HG03135 (cell line): ENCODE measurements at regions not wholly inside any gene's neighbourhood (a gene's known extent, or its start where the extent isn't known, plus 50 kb on each side); places are given as distances from the start of the nearest gene placed in this dataset.

Experiments used
- ATAC-seq: cut with Tn5 transposase; IDR thresholded peaks from one replicate; pipeline ENCODE4 v1.9.1; 2021; ENCODE audit warnings: mild to moderate bottlenecking, moderate library complexity; ENCODE audit not compliant: unreplicated experiment

DNA sequence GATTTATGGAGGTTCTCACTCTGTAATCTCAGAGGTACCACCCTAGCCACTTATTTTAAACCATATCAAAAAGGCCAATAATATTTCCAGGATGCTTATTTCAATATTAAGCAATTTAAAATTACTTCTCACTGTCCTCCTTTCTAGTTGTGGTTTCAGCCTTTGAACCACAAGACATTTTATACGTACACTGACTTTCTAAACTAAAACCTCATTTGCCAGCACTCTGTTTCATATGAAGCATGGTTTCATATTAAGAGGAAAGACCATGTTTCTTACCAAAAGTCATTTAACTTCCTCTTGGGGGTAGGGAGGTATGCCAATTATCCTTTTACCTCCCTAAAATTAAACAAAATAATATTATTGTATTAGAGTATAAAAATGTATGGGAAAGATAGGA is 399.8 kb downstream of the CDH7 start:
- no peak for ATAC-seq

DNA sequence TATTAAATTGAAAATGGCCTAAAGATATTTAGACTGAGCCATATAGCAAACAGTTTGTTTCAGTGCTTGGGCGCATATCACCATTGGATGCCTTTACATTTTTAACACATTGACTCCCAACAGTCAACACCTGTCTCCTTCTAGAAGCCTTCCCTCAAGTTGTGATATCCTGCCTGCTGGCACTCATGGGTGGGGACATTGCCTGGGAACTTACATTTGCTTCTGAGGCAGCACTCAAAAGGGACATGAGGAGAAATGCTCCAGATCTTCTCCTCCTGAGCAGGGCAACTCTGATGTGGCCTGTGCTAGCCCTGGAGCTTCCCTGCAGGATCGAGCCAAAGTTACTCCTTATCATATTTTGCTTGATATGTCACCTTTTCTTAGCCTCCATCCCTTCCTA is 392.2 kb downstream of the CDH7 start:
- no peak for ATAC-seq

DNA sequence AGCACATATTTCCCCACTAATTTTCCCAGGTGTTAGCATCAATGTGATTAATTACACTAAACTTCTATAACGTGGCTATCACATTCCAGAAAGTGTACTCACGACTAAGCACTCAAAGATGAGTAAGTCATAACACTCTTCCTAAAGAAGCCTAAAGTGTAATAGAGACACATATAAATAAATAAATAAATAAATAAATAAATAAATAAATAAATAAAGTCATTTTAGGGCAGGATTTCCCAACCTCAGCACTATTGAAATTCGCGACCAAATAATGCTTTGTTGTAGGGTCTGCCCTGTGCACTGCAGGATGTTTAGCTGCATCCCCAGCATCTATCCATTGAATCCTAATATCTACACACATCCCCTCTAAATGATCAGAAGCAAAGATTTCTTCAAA is 390.9 kb downstream of the CDH7 start:
- no peak for ATAC-seq

DNA sequence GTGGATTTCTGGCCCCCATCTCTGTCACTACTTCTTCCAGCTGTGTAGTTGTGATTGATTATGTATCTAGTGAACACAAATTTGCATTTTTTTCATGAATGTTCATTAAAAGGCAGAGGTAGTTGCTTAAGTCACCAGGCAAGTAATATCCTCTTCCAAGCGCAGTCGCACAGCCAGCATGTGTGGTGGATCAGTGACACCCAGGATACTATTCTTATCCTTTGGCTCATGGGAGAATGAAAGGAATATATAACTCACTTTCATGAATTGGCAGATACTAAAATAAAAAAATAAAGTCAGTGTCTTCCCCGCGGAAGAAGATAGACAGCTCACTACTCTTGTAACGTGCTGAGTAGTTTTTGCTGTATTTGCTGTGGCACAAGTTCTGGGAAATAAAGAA is 387.8 kb downstream of the CDH7 start:
- ATAC-seq, result no peak

DNA sequence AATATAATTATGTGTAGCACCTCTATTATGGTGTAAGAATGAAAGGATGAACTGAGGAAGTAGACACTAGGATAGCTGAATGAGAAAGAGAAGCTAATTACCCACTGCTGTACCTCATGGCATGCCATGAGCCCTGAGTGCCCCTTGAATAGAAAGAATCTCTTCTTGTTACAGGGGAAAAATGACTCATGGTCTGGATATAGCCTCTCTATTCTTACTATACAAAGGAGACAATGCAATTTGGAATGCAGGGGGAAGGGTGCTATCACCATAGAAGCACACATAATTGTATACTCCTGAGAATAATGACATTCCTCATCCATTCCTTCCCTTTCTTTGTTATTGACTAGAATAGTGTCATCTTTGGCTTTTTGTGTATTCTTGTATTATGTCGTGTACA is 385.2 kb downstream of the CDH7 start:
- ATAC-seq, result no peak

DNA sequence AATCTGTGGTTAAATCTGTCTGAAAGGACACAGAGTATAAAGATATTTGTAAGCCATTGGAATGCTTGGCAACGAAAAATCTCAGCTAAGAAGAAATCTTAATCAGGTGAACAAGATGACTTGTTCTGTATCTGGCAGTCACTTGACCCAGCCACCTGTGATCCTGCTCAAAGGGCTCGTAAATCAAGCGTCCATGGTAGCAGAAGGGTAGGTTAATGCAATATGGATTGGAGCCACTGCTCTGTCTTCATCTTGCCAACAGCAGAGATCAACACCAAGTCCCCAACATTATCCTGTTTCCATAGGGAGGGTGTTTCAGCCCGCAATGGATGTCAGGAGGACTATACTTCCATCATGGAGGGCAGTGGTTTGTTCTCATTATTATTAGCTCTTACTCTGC is 378.4 kb downstream of the CDH7 start:
- ATAC-seq, result no peak

DNA sequence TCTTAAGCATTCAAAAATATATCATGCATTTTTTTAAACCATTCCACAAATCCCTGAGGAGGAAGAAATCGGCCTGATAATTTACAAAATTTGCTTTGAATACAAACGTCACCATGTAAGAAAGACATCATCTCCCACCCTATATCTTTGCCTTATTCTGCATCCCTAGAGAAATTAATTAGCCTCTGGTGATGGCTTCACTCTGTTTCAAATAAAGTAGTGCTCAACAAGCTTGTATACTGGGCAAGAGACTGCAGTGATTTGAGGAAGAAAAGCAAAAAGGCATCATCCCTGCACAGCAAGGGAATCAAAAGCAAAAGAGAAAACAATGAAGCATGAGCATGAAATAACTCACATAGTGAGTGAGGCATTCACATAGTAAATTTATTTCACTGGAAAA is 375.5 kb downstream of the CDH7 start:
- no peak for ATAC-seq

DNA sequence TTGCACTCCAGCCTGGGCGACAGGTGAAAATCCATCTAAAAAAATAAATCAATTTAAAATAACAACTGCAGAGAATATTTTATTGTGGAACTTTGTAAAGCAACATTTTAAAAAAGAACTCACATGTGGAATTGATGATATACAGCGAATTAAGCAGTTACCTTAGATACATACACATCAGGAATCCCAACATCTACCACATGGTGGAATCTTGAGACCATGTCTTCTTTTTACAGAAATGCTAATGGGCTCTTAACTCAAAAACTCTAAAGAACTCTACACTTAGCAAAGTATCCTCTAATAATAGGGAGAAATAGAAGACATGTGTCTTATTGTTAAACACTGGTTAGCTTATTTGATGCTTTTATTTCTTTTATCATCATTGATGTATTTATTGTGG is 373.6 kb downstream of the CDH7 start:
- ATAC-seq, result no peak

DNA sequence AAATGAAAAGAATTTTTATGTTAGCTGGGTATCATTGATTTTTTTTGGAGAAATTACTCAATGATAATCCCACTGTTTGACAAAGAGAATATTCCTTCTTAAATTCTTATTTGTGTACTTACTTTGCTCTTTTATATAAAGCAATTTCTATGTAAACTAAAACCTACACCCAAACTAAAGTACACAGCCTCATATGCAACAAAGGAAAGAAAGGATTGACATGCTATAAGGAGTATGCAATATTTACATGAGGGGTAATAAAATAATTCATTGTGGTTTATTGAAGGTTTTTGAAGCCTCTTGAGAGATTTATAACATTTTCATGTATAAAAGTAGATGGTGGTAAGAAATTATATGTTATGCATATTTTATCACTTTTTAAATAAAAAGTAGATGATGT is 368.5 kb downstream of the CDH7 start:
- no peak for ATAC-seq

DNA sequence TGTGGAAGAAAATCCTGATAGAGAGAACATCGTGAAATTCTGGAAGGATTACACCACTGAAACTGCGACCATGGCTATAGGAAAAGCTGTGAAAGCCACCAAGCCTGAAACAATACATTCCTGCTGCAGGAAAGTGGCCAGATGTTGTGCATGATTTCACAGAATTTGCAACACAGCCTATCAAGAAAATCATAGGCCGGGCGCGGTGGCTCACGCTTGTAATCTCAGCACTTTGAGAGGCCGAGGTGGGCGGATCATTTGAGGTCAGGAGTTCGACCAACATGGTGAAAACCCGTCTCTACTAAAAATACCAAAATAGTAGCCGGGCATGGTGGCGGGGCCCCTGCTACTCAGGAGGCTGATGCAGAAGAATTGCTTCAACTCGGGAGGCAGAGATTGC is 360.2 kb downstream of the CDH7 start:
- no peak for ATAC-seq

DNA sequence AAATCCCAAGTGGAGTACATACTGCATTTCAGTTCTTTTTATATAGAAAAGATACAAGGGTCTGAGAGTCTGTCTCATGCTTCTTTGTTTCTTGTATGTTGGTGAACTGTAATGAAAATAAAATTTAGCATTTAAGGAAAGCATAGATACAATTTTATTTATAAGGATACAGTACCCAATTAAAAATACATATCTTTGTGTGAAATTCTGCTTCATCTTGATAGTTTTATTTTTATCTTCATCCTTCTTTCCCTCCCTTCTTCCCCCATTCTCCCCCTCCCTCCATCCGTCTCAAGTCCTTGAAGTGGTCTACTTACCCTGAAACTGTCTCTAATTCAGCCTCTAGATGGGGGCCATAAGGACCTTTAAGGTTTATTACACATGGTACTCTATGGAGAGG is 359.8 kb downstream of the CDH7 start:
- ATAC-seq, result no peak

DNA sequence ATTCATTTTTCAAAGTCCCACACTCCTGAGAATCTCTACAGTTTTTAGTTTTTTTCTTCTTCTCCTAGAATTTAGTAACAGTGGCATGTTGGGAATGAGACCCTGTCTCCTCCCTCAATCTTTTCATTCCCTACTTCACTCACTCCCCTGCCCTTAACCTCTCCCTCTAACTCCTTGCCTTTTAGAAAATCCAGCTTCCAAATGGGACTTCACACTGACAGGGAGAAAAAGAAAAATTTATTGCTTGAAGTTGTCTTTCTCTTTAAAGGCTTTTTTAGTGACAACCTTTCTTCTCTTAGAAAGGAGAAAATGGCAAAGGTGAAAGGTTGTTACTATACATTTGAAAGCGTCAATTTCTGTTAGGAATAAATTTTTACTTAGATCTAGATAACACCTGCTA is 359.2 kb downstream of the CDH7 start:
- ATAC-seq, result no peak

DNA sequence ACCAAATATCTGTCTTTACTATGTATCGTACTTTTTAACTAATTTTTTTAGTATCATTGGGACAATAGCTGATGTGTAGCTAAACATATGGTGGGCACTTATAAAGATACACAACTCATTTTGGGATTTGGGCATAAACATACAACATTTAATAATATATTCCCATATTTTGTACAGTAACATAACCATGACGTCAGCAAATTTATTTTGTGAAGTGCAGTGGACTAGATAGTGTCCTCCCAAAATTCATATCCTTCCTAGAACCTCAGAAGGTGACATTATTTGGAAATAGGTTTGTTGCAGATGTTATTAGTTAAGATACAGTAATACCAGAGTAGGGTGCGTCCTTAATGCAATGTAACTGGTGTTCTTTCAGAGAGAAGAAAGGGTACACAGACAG is 356.7 kb downstream of the CDH7 start:
- no peak for ATAC-seq

DNA sequence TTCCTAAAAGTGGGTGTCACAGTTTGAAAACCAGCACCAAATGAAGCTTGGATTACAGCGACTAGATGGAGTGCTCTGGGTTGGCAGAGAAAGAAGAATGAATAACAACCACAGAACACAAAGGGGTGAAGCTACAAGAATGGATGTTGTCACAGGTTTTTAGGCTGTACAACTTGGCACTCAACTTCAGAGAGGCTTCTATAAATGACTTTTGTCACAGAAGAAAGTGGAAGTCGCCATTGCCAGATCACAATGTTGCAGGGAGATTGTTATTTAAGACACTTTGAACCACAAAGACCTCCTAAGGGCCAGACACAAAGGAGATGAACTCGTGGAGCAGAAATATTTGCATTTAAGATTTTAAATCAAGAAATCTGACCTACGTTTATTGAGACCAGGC is 354.2 kb downstream of the CDH7 start:
- no peak for ATAC-seq

DNA sequence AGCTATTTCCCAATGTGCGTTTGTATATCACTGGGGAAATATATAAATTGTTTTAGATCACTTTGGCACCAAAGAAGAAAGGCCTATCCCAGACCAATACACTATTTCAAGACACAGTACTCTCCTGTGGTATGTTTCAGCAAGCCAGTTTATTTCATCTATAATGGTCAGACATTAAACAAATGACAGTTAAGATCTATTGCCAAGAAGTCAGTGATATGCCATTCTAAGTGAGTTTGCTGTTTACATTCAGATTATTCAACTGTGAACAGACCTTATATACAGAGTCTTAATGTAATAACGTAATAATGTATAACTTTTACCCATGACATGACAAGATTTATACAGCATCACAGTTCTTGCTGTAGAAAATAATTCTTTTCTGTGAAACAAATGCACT is 352.7 kb downstream of the CDH7 start:
- no peak for ATAC-seq

DNA sequence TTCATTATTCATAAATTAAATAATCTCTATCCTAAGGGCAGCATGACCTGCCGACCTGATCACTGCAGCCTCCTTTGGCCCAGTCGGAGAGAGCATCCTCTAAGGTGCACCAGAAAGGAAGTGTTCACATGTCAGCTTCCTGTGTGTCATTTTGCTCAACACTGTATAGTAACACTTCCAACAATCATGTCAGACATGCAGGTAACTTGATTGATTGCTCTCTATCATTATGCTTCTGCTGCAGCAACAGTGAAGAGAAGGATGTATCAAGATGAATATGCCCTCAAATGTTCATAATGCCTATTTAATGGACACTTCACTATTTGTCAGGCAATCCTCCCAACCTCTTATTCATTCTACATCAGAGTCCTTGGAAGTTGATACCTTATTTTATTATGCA is 332.3 kb downstream of the CDH7 start:
- ATAC-seq, result no peak

DNA sequence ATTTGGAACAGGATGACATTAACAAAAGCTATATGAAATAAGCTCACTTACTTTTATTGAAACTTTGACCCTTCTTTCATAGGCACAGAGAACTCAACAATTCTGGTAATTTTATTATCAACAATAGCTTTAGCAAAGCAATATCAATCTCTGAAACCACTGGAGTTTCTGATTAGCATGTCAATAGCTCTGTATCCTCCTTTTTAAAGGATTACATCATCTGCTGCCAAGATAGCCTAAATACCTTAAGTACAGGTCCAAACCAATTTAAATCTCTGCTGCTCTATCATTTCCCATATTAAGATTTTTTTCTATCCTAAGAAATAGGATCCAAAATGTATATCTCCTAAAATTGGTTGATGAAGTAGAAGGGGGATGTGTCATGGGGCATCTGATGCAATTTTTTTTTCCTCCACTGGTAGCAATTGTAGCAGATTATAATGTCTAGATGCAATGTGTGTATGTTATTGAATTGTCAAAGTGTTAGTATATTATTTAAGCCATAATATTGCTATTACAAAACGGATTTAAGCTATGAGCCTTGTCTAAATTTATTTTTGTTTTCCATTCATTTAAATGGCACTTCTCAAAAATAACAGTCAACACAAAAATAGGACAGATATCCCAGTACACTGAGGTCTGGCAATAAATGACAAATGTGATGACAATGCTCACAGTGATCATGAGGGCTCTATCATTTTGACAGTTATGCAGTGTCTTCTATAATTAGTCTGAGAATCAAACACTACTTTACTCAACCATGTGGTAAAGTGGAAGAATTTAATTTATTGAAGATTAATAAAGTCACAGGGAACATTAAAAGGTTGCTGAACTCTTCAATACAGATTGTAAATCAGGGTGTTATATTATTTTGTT is 328.4 kb downstream of the CDH7 start:
- ATAC-seq, result no peak

DNA sequence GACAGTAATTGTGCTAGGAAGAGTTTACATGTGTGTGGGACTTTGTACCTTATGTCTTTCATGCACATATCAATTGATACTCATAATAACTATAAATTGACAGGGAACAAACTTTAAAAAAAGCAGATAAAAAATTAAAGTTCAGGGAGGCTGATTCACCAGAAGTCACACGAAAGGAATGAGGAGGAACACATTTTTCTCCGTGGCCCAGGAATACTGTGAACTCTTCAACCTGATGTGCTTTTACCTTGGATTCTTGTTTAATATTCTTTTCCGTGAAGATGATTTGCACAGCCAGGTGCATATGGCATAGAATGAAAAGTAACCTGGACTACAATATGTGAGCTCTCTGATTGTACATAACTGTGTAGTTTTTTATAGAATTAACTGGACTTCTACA is 326.3 kb downstream of the CDH7 start:
- ATAC-seq, result no peak

DNA sequence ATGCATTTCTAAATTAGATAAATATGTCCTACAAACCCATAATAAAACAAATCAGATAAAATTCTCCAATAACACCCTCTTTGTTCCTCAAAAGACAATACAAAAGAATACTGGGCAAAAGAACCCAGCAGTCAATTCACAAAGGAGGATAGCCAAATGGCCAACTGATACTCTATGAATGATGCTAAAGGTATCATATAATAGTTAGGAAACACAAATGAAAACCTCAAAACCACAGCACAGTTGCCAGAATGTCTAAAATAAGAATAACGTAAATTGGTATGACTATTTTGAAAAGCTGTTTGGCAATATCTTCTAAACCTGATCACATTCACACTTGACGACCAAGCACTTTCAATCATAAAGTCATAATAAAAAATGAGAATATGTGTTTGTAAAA is 315.4 kb downstream of the CDH7 start:
- ATAC-seq, result no peak

DNA sequence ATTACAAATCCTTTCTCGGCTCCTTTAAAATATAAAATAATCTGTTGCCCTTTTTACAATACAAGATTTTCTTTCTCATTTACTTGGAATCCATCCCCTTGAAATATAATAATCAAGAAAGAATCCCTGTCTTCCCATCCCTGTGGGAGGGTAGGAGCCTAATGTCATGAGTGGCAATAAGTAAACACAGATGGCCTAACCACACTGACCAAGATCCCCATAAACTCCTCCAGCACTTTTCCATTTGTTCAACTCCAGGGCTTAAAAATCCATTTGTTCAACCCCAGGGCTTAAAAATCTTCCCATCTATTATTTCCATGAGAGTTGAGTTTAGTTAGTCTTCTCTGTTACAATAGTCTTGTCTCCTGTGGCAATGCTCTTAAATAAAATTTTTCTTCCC is 297.6 kb downstream of the CDH7 start:
- no peak for ATAC-seq

DNA sequence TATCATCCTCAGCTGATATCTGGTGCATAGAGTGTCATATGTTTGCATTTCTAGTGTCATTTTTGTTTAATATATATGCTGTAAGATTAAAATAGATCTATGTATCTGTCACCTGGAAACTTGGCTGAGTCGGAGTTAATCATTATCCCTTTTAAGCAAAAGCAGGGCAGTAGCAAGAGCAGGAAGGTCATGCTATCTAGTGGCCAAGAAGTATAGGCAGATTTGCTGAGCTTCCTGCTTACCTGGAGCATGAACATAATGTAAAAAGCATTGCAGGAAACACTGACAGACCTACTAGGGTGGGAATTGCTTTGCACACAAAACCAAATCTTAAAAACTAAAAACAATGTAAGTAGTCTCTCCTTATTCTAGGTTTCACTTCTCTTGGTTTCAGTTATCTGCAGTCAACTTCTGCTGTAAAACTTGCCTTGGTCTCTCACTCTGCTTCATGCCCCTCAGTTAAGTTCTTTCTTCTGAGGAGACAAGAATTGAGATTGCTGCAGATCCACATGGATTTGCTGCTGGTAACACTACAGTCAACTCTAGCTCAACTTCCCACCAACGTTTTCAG is 295.3 kb downstream of the CDH7 start:
- ATAC-seq, result peak; percentile 80

DNA sequence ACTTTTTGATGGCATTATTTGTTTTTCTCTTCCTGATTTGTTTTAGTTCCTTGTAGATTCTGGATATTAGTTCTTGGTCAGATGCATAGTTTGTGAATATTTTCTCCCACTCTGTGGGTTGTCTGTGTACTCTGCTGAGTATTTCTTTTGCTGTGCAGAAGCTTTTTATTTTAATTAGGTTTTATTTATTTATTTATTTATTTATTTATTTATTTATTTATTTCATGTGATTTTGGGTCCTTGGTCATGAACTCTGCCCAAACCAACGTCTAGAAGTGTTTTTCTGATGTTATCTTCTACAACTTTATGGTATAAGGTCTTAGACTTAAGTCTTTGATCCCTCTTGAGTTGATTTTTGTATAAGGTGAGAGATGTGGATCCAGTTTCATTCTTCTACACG is 292.2 kb downstream of the CDH7 start:
- no peak for ATAC-seq

DNA sequence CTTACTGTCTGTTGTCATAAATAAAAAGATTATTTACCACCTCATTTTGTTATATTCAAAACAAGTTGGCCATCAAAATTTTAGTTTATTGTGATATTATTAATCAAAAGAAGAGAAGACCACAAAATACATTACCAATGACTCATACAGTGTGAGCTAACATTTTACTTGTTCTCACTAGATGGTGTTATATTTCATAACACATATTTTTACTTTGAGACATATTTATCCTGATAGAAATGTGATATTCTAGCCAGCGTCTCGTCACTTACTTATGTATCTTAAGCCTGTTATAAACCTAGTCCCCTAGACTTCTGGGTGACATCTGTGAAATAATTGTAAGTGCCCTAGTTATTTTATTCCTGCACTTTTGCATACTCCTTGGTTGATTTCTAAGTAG is 263.2 kb downstream of the CDH7 start:
- ATAC-seq, result no peak
